ENCODE measurements at regions not wholly inside any gene's neighbourhood (a gene's known extent, or its start where the extent isn't known, plus 50 kb on each side); places are given as distances from the start of the nearest gene placed in this dataset.
"Not testable (repeated sequence)": the region's sequence is repeated elsewhere in the genome, so short reads cannot be mapped to it uniquely, and the experiment has no call there.

GRCh38 chr14:85075694-85076476 is 454.1 kb upstream of the FLRT2 start:
- dilution Hi-C loops (cut with MboI; ENCODE audit: extremely low pct_ligation_motif_present, low sequenced_read_pairs) (no loop called here), intact Hi-C loops (cut with micrococcal nuclease) (no loop called here)
- no peaks in the 10 kb centered on the region for H3K4me1 ChIP-seq (ENCODE audit: control insufficient read depth, extremely low read depth, insufficient read depth, low read length)
- POLR2A ChIA-PET: no interaction called here
- BruUV-seq (replicated peaks): no TSS peak
- no peaks in the 10 kb centered on the region for H3K36me3 ChIP-seq (ENCODE audit: control insufficient read depth in 2 of 2, extremely low read depth in 1 of 2, insufficient read depth in 2 of 2, low read length in 2 of 2)
- no peak overlapping the region for H3K27ac ChIP-seq (ENCODE audit: insufficient read depth, low read depth, low read length)
- H3K79me2 ChIP-seq (ENCODE audit: control insufficient read depth, insufficient read depth, low read length): no peaks in the 10 kb centered on the region
- CTCF ChIA-PET: no interaction called here
- no peaks in the 10 kb centered on the region for H3K27me3 ChIP-seq (ENCODE audit: control insufficient read depth in 2 of 2, insufficient read depth in 2 of 2, low read length in 2 of 2)
- no peak overlapping the region for H2AFZ ChIP-seq (ENCODE audit: low read depth, low read length)
- H3K9me3 ChIP-seq (replicated peaks; ENCODE audit: control insufficient read depth, insufficient read depth, low read length): no peaks in the 10 kb centered on the region
- H3K9me1 ChIP-seq (replicated peaks; ENCODE audit: control insufficient read depth, extremely low read depth, insufficient read depth, low read length): no peaks in the 10 kb centered on the region
- no peak for DNase-seq (ENCODE audit: low read depth, low spot score)
- no peak overlapping the region for H3K4me3 ChIP-seq (replicated peaks in 1 of 3; ENCODE audit: insufficient read depth in 1 of 3, low read depth in 1 of 3, low read length in 3 of 3)
- TF ChIP-seq EZH2 (IDR thresholded peaks at IDR 0.05; ENCODE audit: borderline replicate concordance, low read depth, low read length, severe bottlenecking): no peak
- TF ChIP-seq GATA2 (IDR thresholded peaks at IDR 0.05; ENCODE audit: insufficient read depth, insufficient read length, low read depth, low read length): no peak
- TF ChIP-seq POLR2A (IDR thresholded peaks at IDR 0.05; ENCODE audit: low read depth, low read length): no peak
- TF ChIP-seq MYC (IDR thresholded peaks at IDR 0.05; ENCODE audit: low read depth, low read length): no peak
- no peak for FAIRE-seq
- H3K4me2 ChIP-seq (ENCODE audit: insufficient read depth, low read length): no peak overlapping the region
- H3K9ac ChIP-seq (replicated peaks; ENCODE audit: extremely low read depth, insufficient read depth, low read length): no peak overlapping the region
- no peaks in the 10 kb centered on the region for H4K20me1 ChIP-seq (replicated peaks; ENCODE audit: control insufficient read depth, extremely low read depth, insufficient read depth, low read length)

- H3K36me3 ChIP-seq (ENCODE audit: control insufficient read depth in 2 of 2, extremely low read depth in 1 of 2, insufficient read depth in 2 of 2, low read length in 2 of 2); H3K4me1 ChIP-seq (ENCODE audit: control insufficient read depth, extremely low read depth, insufficient read depth, low read length); DNase-seq (ENCODE audit: low read depth, low spot score); H3K4me2 ChIP-seq (ENCODE audit: insufficient read depth, low read length); H3K79me2 ChIP-seq (ENCODE audit: control insufficient read depth, insufficient read depth, low read length); FAIRE-seq; intact Hi-C loops (cut with micrococcal nuclease); H3K27ac ChIP-seq (ENCODE audit: insufficient read depth, low read depth, low read length); H4K20me1 ChIP-seq (replicated peaks; ENCODE audit: control insufficient read depth, extremely low read depth, insufficient read depth, low read length); H3K4me3 ChIP-seq (replicated peaks in 1 of 3; ENCODE audit: insufficient read depth in 1 of 3, low read depth in 1 of 3, low read length in 3 of 3); H3K9ac ChIP-seq (replicated peaks; ENCODE audit: extremely low read depth, insufficient read depth, low read length); BruUV-seq (replicated peaks); POLR2A ChIA-PET; dilution Hi-C loops (cut with MboI; ENCODE audit: extremely low pct_ligation_motif_present, low sequenced_read_pairs); H3K27me3 ChIP-seq (ENCODE audit: control insufficient read depth in 2 of 2, insufficient read depth in 2 of 2, low read length in 2 of 2); H3K9me1 ChIP-seq (replicated peaks; ENCODE audit: control insufficient read depth, extremely low read depth, insufficient read depth, low read length); H3K9me3 ChIP-seq (replicated peaks; ENCODE audit: control insufficient read depth, insufficient read depth, low read length); H2AFZ ChIP-seq (ENCODE audit: low read depth, low read length): not testable (repeated sequence)
- CTCF ChIA-PET: interaction anchor here (1.3 kb wide), 1 partner anchor 10 kb away, joined by 4 read pairs; no protein-coding TSS in a partner anchor
These were observed 452.2 kb upstream of the FLRT2 start for GRCh38 chr14:85077716-85078115.
